HG03064 (cell line): ENCODE measurements at regions not wholly inside any gene's neighbourhood (a gene's known extent, or its start where the extent isn't known, plus 50 kb on each side); places are given as distances from the start of the nearest gene placed in this dataset.

Source experiments
- ATAC-seq: cut with Tn5 transposase; IDR thresholded peaks from one replicate; pipeline ENCODE4 v1.9.1; 2021; ENCODE audit warnings: low read depth; ENCODE audit not compliant: unreplicated experiment

DNA sequence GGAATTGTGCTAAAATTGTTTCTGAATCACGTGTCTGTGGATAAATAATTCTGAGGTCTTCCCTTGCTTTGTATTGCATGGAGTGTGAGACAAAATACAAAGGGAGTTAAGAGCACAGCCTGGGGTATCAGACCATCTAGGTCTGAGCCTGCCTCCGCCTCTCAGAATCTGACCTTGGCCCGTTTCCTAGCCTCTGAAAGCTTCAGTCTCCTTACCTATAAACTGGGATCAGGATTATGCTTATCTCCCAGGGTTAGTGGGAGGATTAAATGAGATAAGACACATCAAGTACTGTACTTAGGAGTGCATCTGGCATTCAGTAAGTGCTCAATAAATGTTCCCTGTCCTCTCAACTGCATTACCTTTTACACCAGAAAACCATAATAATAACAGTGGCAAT is 140.6 kb upstream of the TENM3 start:
- ATAC-seq: no peak

- ATAC-seq: no peak
These were observed 139.4 kb upstream of the TENM3 start for GRCh38 chr4:182103614-182104319.

- no peak for ATAC-seq
These were observed 137.8 kb upstream of the TENM3 start for GRCh38 chr4:182105416-182105815.

- no peak for ATAC-seq
These were observed 135.3 kb upstream of the TENM3 start for GRCh38 chr4:182107931-182108330.

- no peak for ATAC-seq
These were observed 131.6 kb upstream of the TENM3 start for GRCh38 chr4:182111586-182111985.

DNA sequence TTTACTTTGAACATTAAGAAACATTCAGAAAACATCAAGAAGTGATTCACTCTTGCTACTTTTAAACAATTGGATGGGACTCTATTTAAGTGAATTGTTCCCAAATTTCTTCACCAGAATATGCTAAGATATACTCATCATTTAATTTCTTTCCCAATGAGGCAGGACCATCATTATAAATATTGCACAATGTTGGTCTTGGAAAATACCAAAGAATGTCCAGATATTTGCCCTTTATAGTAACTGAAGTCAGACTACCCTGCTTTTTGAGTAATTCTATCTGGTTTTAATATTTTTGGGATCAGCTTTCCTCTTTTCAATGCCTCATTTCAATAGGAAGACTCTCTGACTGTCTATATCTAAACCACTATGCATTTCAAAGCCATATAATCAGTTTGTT is 129.4 kb upstream of the TENM3 start:
- no peak for ATAC-seq

DNA sequence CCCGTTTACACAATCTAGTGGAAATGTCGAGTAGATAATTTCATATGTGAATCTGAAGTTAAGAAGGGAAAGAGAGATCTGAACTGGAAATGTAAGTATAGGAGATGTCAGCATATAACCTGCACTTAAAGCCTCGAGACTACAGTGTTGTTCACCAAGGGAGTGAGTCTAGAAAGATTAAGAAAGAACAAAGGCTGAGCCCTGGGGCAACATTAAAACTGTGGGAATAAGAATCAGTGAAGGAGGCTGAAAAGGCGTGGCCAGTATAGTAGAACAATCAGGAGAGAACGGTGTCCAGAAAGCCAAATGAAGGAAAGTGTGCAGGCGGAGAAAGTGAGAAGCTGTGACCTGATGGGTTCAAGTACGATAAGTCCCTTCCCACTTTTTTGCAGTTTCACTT is 118.8 kb upstream of the TENM3 start:
- ATAC-seq: no peak

GRCh38 chr4:182126096-182126495 is 117.1 kb upstream of the TENM3 start:
- no peak for ATAC-seq

- no peak for ATAC-seq
These were observed 116.6 kb upstream of the TENM3 start for GRCh38 chr4:182126603-182127002.

DNA sequence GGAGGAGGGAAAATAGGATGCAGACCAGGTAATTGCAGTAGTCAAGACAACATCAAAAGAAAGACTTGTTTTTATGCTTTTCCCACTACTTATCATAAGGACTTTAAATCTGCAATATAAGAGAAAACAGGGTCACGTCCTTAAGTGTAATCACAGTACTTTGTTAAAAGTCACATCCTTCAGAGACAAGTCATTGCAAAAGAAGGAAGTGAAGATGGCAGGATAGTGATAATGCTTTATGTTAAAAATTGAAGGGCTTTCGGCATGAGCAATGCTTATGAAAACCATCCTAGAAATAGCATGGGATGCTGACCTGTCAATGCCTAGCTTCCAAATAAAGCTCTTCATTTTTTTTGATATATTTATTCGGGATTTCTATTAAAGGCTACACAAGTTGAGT is 110.2 kb upstream of the TENM3 start:
- no peak for ATAC-seq

DNA sequence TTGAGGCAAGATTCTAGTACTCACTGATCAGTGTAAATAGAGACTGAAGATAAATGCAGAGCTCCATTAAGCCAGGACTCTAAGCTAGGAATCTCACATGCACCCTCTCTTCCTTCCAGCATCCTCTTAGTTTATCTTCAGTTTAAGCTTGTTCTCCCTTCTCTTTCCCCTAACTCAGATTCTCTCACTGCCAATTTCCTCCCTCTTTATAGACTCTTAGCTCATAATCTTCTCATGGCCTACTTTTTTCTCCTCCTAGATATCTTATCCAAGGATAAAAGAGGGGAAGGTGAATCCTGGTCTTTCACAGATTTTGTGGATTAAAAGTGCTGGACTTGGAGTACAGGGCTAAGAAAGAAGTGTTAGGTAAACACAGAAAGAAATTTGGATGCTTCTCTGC is 108.9 kb upstream of the TENM3 start:
- ATAC-seq: no peak

GRCh38 chr4:182136201-182136600 is 107.0 kb upstream of the TENM3 start:
- no peak for ATAC-seq

- ATAC-seq: no peak
These were observed 105.9 kb upstream of the TENM3 start for GRCh38 chr4:182137343-182137742.

GRCh38 chr4:182139491-182139890 is 103.7 kb upstream of the TENM3 start:
- no peak for ATAC-seq

DNA sequence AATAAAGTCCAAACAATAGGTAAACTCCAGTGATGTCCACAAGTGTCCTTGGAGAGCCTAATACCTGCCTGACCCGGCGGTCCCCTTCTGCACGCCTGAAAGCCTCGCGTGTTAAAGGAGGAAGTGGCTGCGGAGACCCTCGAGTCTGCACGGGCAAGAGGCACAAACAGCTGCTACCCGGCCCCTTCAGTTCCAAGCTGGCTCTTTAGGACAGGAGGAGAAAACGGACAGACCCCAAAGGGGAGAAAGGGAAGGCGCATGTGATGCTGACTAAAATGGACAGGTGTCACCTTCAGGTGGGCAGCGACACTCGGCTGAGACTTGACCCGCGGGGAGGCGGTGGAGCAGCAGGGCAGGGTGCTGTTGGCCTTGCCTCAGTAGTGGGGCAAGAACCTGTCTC is 102.7 kb upstream of the TENM3 start:
- ATAC-seq: no peak

DNA sequence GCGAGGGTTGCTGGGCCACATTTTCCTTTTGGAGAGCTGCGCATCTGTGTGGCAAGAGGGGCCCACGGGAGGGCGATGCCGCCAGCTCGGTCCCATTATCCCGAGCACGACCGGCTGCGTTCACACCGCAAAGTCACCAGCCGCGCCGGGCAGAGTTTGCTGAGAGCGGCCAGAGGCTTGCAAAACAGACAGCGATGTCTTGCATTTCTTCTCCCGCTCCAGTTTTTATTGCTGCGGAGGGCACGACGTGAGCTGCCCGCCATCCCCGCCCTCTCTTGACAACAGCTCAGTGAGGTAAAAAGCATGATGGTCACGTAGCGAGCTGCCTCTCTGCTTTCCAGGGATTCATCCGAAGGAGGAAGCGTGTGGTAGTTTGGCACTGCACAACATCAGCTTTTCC is 102.1 kb upstream of the TENM3 start:
- no peak for ATAC-seq

- no peak for ATAC-seq
These were observed 100.8 kb upstream of the TENM3 start for GRCh38 chr4:182142176-182143085.

GRCh38 chr4:182143086-182143821 is 99.9 kb upstream of the TENM3 start:
- ATAC-seq: no peak

DNA sequence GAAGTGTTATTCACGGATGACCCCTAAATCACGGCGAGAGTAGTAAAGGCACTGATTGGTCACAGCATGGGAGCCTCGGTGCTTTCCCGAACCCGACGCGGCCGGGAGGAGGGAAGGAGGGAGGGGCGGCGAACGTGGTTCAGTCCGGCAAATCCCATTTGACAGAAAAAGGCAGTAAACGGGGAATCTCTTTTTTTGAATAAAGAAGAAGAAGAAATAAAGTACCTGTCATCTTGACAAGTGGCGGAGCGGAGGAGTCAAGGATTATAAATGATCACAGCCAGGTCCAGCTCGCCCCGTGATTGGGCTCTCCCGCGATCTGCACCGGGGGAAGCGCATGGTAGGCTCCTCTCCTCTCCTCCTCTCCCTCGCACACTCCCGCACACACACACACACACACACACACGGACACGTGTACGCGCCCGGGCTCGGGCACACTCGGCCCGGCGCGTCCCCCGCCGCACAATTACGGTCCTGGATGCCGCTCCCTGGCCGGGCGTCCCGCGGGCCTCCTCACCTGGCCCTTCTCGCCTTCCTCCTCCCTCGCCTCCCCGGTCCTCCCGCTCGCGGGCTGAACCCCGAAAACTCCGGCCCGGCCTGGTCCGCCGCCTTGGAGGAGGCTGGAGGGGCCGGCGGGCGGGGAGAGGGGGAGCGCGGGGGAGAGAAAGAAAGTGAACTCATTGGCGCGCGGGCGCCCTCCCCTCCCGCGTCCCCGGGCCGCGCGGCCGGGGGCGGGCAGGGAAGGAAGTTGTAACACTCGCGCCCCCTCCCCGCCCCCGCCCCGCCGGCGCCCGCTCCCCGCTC is 99.2 kb upstream of the TENM3 start:
- no peak for ATAC-seq

- no peak for ATAC-seq
These were observed 98.4 kb upstream of the TENM3 start for GRCh38 chr4:182144626-182145333.
